Suprapubic skin (tissue), 4 donors: ENCODE measurements at regions not wholly inside any gene's neighbourhood (a gene's known extent, or its start where the extent isn't known, plus 50 kb on each side); places are given as distances from the start of the nearest gene placed in this dataset.

Source experiments
- CTCF ChIP-seq, 2 donors: fragments of 200-600 bp in 1 of 2; fragments of 450-650 bp in 1 of 2; sonication (generic) in 1 of 2; IDR thresholded peaks; one replicate each; pipeline ENCODE4 v1.5.1; 2016 to 2019; ENCODE audit warnings: antibody characterized with exemption in 2 of 2, mild to moderate bottlenecking in 1 of 2, moderate library complexity in 1 of 2
- EP300 ChIP-seq: sonication (generic); formaldehyde crosslinking; IDR thresholded peaks from one replicate; pipeline ENCODE4 v1.6.1; 2017; ENCODE audit warnings: antibody characterized with exemption
- POLR2A ChIP-seq, 2 donors: fragments of 450-650 bp; IDR thresholded peaks; one replicate each; pipeline ENCODE4 v1.6.1; 2017; ENCODE audit warnings: antibody characterized with exemption in 2 of 2, mild to moderate bottlenecking in 2 of 2, moderate library complexity in 2 of 2
- POLR2AphosphoS5 ChIP-seq, 3 donors: sonication (generic); formaldehyde crosslinking; IDR thresholded peaks; one replicate each; pipeline ENCODE4 v1.6.1; 2017; ENCODE audit warnings: antibody characterized with exemption in 3 of 3

GRCh38 chr2:238975408-238975807 is 127.5 kb downstream of the TWIST2 start:
- TF ChIP-seq CTCF (IDR thresholded peaks at IDR 0.05) (no peak), POLR2AphosphoS5 (IDR thresholded peaks at IDR 0.05) (no peak), EP300 (no peak), POLR2A (IDR thresholded peaks at IDR 0.05) (no peak)
